Fibroblast of gingiva (primary cell): ENCODE measurements at regions not wholly inside any gene's neighbourhood (a gene's known extent, or its start where the extent isn't known, plus 50 kb on each side); places are given as distances from the start of the nearest gene placed in this dataset.

Experiments
- DNase-seq: peaks from one replicate; pipeline ENCODE4 v3.0.0-alpha.2; 2011; ENCODE audit warnings: low read depth

DNA sequence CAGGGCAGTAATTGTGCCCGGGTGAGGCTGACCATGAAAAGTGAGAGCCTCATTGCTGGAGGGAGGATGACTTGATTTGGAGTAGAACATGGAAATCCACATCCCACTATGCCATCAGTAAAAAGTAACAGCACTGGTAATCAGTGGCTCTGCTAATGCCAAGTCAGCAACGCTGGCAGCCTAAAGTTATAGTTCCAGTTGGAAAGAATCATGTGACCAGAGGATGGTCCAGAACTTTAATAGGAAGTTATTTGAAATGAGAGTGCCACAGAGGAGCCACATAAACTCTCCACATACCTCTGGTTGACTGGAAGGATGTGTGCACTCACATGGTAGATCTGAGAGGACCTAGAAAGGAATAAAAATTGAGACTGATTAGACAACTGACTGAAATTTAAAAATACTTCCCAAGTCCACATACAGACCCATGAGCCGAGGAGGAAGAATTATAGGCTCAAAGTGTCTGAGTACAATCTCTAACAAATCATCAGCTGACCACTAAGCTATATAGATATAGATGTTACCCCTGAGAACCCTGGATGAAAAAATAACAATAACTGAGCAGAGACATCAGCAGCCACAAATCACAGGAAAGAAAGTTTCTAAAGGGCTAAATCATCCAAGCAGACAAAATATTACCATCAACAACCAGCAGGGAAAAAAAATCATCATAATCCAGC is 346.8 kb downstream of the STK39 start:
- no peak for DNase-seq

DNA sequence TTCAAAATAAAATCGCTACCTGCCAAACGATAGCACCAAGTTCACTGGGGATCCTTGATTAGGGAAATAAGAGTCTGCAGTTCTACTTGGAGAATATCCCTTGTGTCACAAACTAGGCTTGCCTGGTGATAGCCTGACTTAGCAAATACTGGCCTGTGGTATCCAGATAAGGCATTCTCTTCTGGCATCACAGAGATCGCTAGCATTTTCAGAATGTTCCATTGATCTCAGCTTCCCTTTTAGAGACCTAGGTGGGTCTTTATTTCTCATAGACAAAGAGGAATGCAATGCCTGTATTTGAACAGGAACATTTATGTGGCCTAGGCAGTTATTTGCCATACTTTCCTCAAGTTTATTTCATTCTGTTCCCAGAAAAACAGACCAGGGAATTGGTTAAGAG is 349.1 kb downstream of the STK39 start:
- DNase-seq = no peak

DNA sequence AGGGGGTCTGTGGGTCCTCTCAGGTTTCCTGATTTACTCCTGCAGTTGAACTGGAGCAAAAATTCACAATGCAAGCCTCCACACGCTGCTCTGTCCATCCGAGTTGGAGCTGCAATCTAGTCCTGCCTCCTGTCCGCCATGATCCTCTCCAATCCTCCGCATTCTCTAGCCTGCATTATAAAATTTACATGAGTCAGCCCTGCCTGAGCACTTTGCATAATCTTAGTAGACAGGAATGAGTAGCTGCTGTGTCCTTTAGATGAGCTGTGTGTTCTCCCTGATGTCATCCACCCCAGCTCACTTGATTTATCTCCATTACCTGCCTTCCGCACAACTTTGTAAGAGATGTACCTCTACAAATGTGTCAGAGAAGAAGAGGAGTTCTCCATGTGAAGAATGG is 355.6 kb downstream of the STK39 start:
- DNase-seq = no peak

DNA sequence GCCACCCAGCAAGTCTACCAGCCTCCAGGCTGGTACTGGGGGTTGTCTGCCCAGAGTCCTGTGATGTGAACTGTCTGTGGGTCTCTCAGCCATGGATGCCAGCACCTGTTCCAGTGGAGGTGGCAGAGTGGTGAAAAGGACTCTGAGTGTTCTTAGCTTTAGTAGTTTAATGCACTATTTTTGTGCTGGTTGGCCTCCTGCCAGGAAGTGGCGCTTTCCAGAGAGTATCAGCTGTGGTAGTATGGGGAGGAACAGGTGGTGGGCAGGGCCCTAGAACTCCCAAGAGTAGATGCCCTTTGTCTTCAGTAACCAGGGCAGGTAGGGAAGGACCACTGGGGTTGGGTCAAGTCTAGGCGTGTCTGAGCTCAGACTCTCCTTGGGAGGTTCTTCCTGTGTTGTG is 356.7 kb downstream of the STK39 start:
- no peak for DNase-seq

DNA sequence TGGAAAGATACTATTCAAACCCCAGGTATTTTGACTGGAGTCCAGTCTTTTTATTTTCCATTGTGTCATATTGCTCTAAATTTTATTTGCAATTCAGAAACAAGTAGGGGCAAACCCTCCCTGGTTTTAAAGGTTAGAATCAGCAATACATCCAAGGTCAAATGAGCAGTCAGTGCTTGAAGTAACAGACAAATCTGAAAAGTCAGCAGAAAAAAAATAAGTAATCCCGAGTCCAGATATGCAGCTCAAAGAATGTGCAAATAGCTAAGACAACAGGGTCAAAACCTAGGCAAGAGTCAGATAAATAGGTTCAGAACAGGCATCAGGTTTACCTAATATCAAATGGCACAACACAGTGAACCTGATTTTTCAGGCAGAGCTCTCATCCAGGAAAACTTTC is 367.0 kb downstream of the STK39 start:
- no peak for DNase-seq

DNA sequence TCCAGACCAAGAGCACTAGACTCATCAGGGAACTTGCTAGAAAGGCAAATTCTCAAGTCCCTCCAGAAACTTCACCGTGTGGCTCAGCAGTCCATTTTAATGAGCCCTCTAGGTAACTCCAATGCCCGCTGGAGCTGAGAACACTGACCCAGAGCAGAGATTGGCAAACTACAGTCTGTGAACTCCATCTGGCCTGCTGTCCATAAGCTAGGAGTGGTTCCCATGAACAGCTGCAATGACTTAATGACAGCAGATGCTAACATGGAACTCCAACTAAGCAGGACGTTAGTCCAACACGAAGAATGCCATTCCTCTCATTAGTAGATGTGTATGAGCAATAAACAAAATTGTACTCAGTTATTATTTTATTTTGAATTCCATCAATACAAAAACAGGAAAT is 371.9 kb downstream of the STK39 start:
- DNase-seq = no peak

DNA sequence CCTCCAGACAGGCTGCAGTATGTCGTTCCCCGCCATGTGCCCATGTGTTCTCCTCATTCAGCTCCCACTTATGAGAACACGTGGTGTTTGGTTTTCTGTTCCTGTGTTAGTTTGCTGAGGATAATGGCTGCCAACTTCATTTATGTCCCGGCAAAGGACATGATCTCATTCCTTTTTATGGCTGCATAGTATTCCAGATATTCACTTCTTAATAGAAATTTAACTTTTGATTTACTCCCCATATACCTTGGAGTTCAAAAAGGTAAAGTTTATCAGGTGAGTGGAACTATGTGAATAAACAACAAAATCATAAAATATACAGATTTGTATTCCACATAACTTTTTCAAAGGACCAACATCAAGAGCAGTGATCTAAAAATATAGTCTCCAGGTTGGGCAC is 372.6 kb downstream of the STK39 start:
- no peak for DNase-seq

DNA sequence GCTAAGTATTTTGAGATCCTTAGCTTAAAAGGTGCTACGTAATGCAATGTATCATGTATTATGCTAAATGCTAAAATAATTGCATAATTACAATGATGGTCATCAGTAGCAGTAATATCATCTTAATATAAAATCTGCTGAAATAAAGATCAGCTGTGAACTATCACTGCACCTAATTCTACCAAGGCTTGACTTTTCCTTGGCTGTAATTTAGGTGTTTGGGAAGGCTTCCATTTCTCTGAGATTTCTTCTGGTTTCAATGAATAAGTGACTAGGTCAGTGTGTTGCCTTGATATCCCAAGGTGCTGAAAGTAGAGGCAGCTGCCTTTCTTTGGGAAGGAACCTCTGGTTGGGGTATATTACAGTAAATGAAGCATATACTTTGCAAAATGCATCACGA is 376.1 kb downstream of the STK39 start:
- no peak for DNase-seq

DNA sequence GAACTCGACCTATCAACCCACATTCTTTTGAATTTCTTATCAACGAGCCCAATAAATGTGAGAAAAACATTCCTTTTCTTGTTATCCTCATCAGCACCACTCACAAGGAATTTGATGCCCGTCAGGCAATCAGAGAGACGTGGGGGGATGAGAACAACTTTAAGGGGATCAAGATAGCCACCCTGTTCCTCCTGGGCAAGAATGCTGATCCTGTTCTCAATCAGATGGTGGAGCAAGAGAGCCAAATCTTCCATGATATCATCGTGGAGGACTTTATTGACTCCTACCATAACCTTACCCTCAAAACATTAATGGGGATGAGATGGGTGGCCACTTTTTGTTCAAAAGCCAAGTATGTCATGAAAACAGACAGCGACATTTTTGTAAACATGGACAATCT is 378.2 kb downstream of the STK39 start:
- no peak for DNase-seq

DNA sequence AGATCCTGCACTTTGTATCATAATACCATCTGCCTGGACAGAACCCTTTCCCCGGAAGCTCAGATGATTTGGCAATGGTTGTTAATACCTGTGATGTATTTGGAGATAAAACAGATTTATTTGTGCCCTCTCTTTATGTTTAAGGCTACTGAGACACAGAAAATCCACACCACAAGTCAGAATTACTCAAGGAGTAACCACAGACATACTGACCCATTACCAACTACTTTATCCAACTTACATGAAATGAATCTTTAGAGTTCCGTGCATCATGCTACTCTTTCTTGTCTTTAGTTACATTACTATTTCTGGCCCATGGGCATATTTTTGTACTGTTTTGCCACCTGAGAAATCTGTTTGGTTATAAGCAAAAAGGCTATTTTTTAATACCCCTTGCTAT is 384.0 kb downstream of the STK39 start:
- DNase-seq = no peak

DNA sequence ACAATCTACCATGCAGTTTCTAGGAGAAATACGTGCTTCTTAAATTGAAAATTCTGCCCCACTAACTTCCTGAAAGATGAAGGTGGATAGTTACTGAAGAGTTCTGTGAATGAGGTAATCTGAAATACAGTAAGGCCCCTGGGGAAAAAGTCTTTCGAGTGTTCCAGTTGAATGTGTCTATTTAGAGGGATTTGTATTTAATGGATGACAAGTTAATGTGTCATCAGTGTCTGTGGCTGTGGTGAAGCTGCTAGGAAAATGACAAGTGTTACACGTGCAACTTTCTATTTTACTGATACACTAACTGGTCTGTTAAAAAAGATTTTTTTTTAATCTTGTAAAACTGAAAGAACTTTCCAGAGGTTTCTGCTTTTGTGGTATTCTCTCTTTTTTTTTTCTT is 384.6 kb downstream of the STK39 start:
- no peak for DNase-seq

DNA sequence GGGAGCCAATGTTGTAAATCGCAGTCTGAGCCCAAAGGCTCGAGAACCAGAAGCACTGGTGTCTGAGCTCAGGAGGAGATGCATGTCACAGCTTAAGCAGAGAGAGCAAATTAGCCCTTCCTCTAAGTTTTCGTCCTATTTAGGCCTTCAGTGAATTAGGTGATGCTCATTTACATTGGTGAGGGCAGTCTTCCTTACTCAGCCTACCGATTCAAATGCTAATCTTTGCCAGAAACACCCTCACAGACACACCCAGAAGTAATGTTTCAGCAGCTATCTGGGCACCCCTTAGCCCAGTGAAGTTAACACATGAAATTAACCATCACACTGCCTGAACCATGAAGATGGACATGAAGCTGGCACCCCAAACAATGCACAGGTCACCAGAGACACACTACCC is 385.1 kb downstream of the STK39 start:
- DNase-seq = no peak

DNA sequence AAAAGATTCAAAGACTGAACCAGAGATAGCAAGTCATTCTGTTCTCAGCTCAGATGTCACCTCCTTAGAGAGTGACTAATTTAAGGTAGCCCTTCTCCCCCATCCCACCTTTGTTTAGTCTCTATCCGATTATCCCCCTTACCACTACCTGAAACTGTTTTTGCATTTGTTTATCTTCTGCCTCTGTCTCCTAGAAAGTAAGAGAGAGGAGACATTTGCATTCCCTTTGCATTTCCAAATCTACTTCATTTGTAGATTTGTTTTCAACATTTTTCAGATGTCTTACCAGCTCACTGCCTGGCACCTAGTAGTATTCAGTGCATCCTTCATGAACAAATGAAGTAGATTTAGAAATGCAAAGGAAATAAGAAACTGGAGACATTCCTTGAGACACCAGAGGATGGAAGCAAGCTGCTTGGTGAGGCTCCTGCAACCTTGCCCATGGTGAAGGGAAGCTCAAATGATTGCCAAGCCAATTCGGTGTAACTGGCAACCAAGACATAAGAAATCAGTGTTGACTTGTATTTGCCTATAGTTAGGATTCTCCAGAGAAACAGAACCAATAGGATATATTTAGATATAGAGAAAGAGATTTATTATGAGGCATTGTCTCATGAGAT is 385.7 kb downstream of the STK39 start:
- no peak for DNase-seq

DNA sequence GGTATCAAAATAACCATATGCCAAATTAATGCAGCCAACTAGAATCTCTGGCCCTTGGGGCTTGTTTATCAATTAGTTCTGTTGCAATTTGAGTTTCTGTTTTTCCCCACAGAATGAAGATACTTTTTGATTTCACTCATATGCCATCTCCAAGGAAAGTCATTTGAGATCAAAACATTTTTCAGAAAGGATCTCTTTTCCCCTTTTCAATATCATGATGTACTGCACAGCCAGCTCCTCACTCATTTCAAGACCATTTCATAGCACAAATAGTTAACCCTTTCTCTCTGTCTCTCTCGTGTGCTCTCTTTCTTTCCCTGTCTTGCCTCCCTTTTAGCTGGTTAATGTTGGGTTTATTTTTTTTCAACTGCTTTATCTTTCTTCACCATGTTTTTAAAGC is 387.3 kb downstream of the STK39 start:
- DNase-seq = no peak

DNA sequence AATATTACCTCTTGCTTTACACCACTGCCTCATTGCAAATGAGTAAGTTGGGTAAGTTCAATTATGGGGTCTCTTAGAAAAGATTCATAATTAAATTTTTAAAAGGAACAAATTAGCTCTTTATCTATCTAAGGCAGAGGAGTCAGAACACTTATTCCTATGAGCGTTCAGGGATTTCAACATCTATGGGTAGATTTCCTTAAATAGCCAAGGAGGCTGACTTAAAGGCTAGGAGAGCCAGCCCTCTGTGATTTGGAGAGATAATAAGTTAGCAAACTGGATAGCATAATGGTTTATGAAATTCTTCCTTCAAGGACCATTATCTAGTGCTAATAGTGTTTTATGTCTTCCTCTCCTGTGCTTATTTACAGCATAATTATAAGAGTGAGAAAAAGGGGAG is 387.7 kb downstream of the STK39 start:
- no peak for DNase-seq

DNA sequence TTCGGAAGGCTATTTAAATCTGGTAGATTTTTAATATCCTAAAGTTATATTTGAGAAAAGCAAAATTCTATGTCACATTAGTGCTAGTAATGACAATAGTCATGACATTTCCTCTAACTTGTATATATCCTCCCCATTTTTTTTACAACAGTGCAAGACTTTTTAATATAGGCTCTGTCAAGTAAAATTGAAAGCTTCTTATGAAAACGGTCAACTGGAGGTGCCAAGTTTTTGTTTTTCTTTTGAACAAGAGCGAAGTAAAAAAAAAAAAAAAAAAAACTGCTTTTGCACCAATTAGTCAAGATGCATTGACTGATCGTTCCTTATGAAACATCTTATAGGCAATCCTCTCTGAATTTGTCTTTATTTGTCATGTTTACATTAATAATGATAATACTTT is 389.3 kb downstream of the STK39 start:
- no peak for DNase-seq

DNA sequence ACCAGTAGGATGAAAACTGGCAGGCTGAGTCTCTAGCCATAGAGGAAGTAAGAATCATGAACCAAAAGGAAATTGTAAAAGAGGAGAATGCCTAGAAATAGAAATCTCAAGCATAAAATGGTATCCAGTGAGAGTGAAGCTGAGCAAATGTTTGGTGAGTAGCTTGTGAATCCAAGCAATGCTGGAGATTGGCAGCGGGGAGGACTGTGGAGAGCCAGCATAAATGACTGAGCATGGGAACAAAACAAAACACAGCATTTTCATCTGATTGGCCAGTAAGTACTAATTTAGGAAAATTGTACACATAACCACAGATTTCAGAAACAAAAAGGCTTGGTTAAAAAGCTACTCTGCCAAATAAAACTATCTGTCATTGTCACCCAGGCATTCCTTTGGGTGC is 390.0 kb downstream of the STK39 start:
- no peak for DNase-seq

DNA sequence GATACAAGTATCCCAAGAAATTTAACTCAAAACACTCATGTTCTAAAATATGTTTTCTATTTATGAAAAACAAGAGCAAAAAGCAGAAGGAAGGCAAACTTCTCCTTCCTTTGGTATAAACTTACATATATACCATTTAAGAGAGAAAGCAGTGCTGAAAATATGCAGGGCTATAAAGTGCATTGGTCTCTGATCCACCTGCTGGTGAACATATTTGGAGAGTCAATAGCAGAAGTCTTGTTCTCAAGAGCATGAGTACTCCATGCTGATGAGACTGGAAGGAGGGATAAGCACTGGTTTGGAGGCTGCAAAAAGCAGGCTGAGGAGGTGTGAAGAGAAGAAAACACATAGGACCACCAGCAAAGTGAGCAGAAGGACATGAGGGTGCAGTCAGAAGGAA is 391.2 kb downstream of the STK39 start:
- no peak for DNase-seq

DNA sequence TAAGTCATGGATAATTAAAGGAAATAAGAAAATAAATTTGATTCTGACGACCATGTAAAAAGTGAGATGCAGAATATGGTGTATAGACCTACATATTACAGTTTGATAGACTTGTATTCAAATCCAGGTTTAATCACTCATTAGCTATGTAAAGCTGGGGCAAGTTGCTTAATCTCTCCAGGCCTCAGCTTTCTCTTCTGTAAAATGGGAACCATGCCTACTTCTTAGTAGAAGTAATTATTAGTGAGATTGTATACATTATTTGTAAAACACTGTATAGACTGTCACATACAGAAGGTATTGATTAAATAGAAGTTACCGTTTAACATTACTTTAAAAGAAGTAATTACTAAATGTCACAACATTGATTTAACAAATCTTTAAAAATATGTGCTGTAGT is 392.2 kb downstream of the STK39 start:
- DNase-seq = no peak

DNA sequence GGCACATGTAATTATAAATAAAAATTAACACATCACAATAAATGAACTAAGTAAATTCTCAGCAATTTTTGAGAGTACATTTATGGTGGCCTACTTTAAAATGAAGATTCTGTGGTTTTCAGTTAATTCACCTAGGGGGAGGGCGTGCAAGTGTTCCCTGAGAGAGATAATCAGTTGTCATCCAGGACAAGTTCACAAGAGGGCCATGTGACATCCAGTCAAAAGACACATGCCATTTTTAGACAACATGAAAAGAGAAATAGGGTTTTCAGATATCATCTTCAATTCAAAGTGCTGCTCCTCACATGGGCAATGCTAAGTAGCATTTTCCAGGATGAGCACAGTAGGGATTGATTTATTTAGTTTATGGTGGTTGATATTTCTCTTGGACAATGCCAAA is 393.7 kb downstream of the STK39 start:
- no peak for DNase-seq

DNA sequence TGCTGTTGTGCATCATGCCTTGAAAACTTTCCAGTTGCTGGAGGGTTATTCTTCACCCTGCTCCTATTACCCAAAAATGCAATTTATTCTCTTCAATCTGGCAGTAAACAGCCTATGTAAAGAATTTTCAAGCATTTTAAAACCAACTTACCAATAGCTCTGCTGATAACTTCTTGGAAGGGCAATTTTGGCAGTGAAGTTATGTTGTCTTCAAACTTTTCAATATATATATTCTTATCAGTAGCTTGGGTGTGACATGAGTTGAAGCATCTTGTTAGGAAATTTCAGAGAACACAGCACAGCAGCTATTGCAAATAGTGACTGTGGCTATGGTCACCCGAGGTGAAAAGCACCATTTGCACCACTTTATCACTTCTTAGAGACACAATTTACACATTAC is 395.5 kb downstream of the STK39 start:
- no peak for DNase-seq

DNA sequence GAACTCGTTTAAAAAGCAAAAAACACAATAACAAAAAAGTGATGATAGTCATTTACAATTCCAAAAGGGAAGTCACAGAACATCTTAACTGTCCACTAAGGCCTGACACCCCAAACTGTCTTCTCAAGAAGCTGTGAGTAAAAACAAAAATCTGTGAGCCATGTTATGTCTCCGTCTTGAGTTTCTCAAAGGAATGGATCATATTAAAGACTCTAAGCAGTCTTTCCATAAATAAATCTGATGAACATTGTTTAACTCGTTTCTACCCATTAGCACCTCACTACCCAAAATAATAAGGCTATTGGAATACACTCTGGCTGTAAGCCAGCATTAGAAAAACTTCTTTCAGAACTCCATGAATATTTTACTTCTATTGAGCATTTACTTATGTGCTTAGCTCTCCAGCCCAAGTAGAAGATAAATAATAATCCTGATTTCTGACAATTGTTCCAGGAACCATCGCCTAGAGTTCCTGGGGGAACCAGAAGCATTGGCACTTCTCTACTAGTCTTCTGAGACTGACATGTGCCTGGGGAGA is 396.0 kb downstream of the STK39 start:
- no peak for DNase-seq

DNA sequence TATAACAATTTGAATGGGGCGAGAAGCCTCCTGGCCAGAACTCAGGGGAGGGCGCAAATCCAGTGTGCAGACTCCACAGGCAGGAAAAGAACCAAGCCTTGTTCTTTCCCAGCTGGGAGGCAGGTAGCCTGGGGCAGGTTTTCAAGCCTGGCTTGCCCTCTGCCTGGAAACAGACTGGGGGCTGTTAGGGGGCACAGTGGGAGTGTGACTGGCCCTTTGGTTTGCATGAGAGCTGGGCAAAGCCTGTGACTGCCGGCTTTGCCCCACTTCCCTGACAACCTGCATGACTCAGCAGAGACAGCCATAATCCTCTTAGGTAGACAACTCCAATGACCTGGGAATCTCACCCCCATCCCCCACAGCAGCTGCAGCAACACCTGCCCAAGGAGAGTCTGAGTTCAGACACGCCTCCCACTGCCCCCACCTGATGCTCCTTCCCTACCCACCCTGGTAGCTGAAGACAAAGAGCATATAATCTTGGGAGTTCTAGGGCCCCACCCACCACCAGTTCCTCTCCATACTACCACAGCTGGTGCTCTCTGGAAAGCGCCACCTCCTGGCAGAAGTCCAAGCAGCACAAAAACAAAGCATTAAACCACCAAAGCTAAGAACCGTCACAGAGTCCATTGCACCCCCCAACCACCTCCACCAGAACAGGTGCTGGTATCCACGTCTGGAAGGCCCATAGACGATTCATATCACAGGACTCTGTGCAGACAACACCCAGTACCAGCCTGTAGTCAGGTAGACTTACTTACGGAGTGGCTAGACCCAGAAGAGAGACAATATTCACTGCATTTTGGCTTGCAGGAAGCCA is 402.5 kb downstream of the STK39 start:
- DNase-seq = no peak
